IPS-20b (cell line): ENCODE measurements at regions not wholly inside any gene's neighbourhood (a gene's known extent, or its start where the extent isn't known, plus 50 kb on each side); places are given as distances from the start of the nearest gene placed in this dataset.
"Not testable (repeated sequence)": the region's sequence is repeated elsewhere in the genome, so short reads cannot be mapped to it uniquely, and the experiment has no call there.

ENCODE experiments used
- H3K27ac ChIP-seq: one replicate; pipeline ENCODE4 v1.5.1; 2013; ENCODE audit warnings: low read length
- H3K27me3 ChIP-seq: 2 replicates; pipeline ENCODE4 v1.6.1; 2013; ENCODE audit warnings: mild to moderate bottlenecking, low read length, inconsistent platforms; ENCODE audit not compliant: insufficient read depth
- H3K36me3 ChIP-seq: 2 replicates; pipeline ENCODE4 v1.6.1; 2013; ENCODE audit warnings: low read depth, mild to moderate bottlenecking, inconsistent platforms, low read length, moderate library complexity; ENCODE audit not compliant: insufficient read depth
- H3K4me1 ChIP-seq: 2 replicates; pipeline ENCODE4 v1.6.1; 2013; ENCODE audit warnings: mild to moderate bottlenecking, control low read depth, inconsistent platforms, low read length, moderate library complexity; ENCODE audit not compliant: insufficient read depth
- H3K4me3 ChIP-seq: 2 replicates; pipeline ENCODE4 v1.5.1; 2013; ENCODE audit warnings: mild to moderate bottlenecking, low read length, inconsistent platforms
- H3K9ac ChIP-seq: 2 replicates; pipeline ENCODE4 v1.6.1; 2013; ENCODE audit warnings: low read depth, mild to moderate bottlenecking, inconsistent platforms, low read length, moderate library complexity
- H3K9me3 ChIP-seq: 2 replicates; pipeline ENCODE4 v1.6.1; 2013; ENCODE audit warnings: mild to moderate bottlenecking, low read depth, low read length, inconsistent platforms; ENCODE audit not compliant: insufficient read depth

DNA sequence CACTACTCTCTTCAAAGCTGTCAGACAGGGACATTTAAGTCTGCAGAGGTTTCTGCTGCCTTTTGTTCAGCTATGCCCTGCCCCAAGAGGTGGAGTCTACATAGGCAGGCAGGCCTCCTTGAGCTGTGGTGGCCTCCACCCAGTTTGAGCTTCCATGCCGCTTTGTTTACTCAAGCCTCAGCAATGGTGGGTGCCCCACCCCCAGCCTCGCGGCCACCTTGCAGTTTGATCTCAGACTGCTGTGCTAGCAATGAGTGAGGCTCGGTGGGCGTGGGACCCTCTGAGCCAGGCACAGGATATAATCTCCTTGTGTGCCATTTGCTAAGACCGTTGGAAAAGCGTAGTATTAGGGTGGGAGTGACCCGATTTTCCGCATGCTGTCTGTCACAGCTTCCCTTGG, 710.0 kb upstream of the RGS18 start:
- not testable (repeated sequence) for H3K36me3 ChIP-seq, H3K4me1 ChIP-seq, H3K27me3 ChIP-seq, H3K27ac ChIP-seq, H3K9me3 ChIP-seq, H3K9ac ChIP-seq, H3K4me3 ChIP-seq

DNA sequence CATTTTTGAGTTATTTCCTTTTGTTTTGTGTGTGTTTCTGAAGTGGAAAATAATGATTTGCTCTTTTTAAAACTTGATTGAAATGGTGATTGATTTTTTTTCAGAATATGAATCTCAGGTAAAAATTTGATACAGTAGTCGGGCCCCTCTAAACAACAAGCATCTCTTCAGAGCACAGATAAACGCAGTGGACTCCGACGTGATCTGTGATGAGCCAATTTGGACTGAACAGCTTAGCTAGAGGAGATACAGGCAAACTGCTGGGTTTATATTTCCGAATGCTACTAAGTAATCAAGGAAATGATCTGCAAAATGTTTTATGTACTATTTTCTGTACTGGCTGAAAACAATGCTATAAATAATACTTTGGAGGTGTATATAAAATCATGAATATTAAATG, 705.7 kb upstream of the RGS18 start:
- Histone ChIP-seq H3K27ac (no peak overlapping the region), H3K9me3 (no peaks in the 10 kb centered on the region; the same call in 1 of the 2 replicates), H3K27me3 (no peaks in the 10 kb centered on the region), H3K4me1 (no peaks in the 10 kb centered on the region), H3K36me3 (no peaks in the 10 kb centered on the region), H3K4me3 (no peak overlapping the region), H3K9ac (no peak overlapping the region)

DNA sequence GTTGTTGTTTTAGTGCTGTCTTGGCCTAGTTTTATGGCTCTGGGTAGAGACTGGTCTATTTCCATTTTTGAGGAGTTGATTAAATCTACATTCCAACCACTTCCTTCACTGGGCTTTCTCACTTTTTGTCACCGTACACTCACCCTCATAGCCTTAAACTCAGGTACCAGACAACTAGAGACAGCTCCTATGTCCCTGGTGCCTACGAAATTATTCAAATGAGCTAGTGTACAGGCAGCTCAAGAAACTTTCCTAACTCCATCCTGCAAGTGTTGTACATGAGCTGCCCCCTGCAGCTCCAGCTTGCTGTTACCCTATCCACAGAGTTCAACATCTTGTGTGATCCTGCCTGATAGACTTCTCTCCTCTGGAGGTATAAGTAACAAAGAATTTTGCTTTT, 704.8 kb upstream of the RGS18 start:
- Histone ChIP-seq H3K36me3 (no peaks in the 10 kb centered on the region), H3K9ac (no peak overlapping the region), H3K4me3 (no peak overlapping the region), H3K4me1 (no peaks in the 10 kb centered on the region), H3K9me3 (no peaks in the 10 kb centered on the region; the same call in 1 of the 2 replicates), H3K27me3 (no peaks in the 10 kb centered on the region), H3K27ac (no peak overlapping the region)

- Histone ChIP-seq H3K9ac (no peak overlapping the region), H3K27ac (no peak overlapping the region), H3K4me1 (no peaks in the 10 kb centered on the region), H3K36me3 (no peaks in the 10 kb centered on the region), H3K27me3 (no peaks in the 10 kb centered on the region), H3K4me3 (no peak overlapping the region), H3K9me3 (no peaks in the 10 kb centered on the region)
Measured at GRCh38 chr1:191457889-191458288, 700.4 kb upstream of the RGS18 start.

DNA sequence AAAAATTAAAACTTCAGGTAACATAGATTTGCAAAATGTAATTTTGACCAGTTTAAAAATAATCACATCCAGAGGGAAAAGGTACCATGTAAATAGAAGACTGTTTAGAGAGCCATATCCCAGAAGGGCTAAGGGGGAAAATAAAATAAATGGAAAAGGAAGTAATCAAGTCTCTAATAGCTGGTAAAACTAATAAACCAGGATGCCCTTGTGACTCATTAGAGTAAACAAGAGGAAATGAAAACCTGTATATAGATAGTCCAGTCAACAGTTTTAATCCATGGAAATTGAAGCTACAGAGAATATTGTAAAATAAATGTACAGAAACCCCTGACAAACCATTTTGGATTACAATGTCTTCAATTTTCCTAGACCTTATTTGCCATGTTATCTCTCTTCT, 698.0 kb upstream of the RGS18 start:
- H3K4me3 ChIP-seq = no peak overlapping the region
- H3K9me3 ChIP-seq = no peaks in the 10 kb centered on the region
- no peaks in the 10 kb centered on the region for H3K27me3 ChIP-seq
- H3K27ac ChIP-seq = no peak overlapping the region
- no peaks in the 10 kb centered on the region for H3K36me3 ChIP-seq
- no peaks in the 10 kb centered on the region for H3K4me1 ChIP-seq
- H3K9ac ChIP-seq = no peak overlapping the region

- Histone ChIP-seq H3K4me3 (no peak overlapping the region), H3K4me1 (no peaks in the 10 kb centered on the region), H3K27ac (no peak overlapping the region), H3K36me3 (no peaks in the 10 kb centered on the region), H3K9me3 (peaks cover 4% of the 10 kb centered on the region; the same call in 1 of the 2 replicates), H3K9ac (no peak overlapping the region), H3K27me3 (no peaks in the 10 kb centered on the region)
Measured at GRCh38 chr1:191483988-191484387, 674.3 kb upstream of the RGS18 start.

DNA sequence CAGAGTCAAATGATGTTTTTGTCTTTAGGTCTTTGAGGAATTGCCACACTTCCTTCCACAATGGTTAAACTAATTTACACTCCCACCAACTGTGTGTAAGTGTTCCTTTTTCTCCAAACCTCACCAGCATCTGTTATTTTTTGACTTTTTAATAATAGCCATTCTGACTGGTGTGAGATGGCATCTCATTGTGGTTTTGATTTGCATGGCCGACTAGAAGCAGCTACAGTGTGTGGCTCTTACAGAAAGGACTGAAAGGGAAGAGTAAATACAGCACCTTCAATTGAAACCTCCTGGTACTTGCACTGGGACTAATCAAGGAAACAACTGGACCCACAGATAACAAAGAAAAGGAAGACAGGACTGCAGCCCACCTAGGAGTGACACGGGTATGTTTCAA, 668.0 kb upstream of the RGS18 start:
- H3K4me1 ChIP-seq = no peaks in the 10 kb centered on the region
- H3K4me3 ChIP-seq = no peak overlapping the region
- no peak overlapping the region for H3K27ac ChIP-seq
- H3K27me3 ChIP-seq = no peaks in the 10 kb centered on the region
- peaks cover 4% of the 10 kb centered on the region; the same call in 1 of the 2 replicates for H3K9me3 ChIP-seq
- no peaks in the 10 kb centered on the region for H3K36me3 ChIP-seq
- H3K9ac ChIP-seq = no peak overlapping the region

DNA sequence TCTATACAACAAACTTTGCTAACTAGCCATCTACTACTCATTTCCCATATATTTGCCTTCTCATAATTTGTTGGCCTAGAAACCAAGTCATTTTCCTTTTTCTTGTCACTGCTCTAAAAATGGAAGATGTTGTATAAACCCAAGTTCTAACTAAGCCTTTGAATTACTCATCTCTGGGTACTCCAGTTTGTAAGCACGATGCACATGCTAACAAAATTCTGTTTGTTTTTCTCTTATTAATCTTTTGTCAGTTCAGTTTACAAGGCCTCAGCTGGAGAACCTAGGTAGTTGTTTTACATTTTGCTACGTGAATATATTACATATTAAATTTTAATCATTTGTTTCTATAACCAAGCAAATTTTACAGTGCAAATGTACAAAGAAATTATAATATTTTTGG, 663.2 kb upstream of the RGS18 start:
- Histone ChIP-seq H3K4me1 (no peaks in the 10 kb centered on the region), H3K9ac (no peak overlapping the region), H3K4me3 (no peak overlapping the region), H3K27me3 (no peaks in the 10 kb centered on the region), H3K9me3 (no peaks in the 10 kb centered on the region), H3K27ac (no peak overlapping the region), H3K36me3 (no peaks in the 10 kb centered on the region)

DNA sequence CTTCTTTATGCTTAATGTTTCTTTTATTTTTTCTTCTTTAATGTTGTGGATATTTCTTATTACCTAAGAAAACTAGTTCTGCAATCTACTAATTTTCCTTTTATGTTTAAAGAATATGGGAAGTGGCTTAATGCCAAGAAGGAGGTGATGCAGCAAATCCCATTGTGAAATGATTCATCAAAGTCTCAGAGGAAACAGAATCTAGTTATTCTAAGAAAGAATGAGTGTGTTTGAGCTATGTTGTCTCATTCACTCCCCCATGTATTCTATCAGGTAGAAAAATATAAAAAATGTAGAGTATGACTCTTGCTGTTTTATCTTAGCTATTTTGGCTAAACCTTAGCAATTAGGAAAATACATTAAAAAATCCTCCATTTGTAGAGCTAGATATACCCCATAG, 659.9 kb upstream of the RGS18 start:
- Histone ChIP-seq H3K27me3 (no peaks in the 10 kb centered on the region), H3K9me3 (no peaks in the 10 kb centered on the region), H3K4me3 (no peak overlapping the region), H3K27ac (no peak overlapping the region), H3K36me3 (no peaks in the 10 kb centered on the region), H3K4me1 (no peaks in the 10 kb centered on the region), H3K9ac (no peak overlapping the region)

- Histone ChIP-seq H3K9me3 (no peaks in the 10 kb centered on the region), H3K27ac (no peak overlapping the region), H3K27me3 (no peaks in the 10 kb centered on the region), H3K4me3 (no peak overlapping the region), H3K4me1 (no peaks in the 10 kb centered on the region), H3K9ac (no peak overlapping the region), H3K36me3 (no peaks in the 10 kb centered on the region)
Measured at GRCh38 chr1:191498825-191499224, 659.4 kb upstream of the RGS18 start.

GRCh38 chr1:191504999-191505398, 653.3 kb upstream of the RGS18 start:
- Histone ChIP-seq H3K4me1 (no peaks in the 10 kb centered on the region), H3K36me3 (no peaks in the 10 kb centered on the region), H3K9ac (no peak overlapping the region), H3K27ac (no peak overlapping the region), H3K4me3 (no peak overlapping the region), H3K9me3 (no peaks in the 10 kb centered on the region), H3K27me3 (no peaks in the 10 kb centered on the region)

- no peaks in the 10 kb centered on the region for H3K36me3 ChIP-seq
- H3K4me3 ChIP-seq = no peak overlapping the region
- H3K9me3 ChIP-seq = no peaks in the 10 kb centered on the region
- H3K9ac ChIP-seq = no peak overlapping the region
- no peak overlapping the region for H3K27ac ChIP-seq
- H3K27me3 ChIP-seq = no peaks in the 10 kb centered on the region
- H3K4me1 ChIP-seq = no peaks in the 10 kb centered on the region
Measured at GRCh38 chr1:191508239-191508638, 650.0 kb upstream of the RGS18 start.

- H3K4me1 ChIP-seq, H3K9me3 ChIP-seq, H3K36me3 ChIP-seq, H3K4me3 ChIP-seq, H3K27me3 ChIP-seq, H3K9ac ChIP-seq, H3K27ac ChIP-seq: not testable (repeated sequence)
Measured at GRCh38 chr1:191511480-191511879, 646.8 kb upstream of the RGS18 start.
